OCI-LY7 (cell line): ENCODE measurements at regions not wholly inside any gene's neighbourhood (a gene's known extent, or its start where the extent isn't known, plus 50 kb on each side); places are given as distances from the start of the nearest gene placed in this dataset.

ENCODE experiments used
- EZH2phosphoT487 ChIP-seq: fragments of 200-600 bp; sonication (generic); IDR thresholded peaks from 2 replicates; pipeline ENCODE4 v1.6.1; 2018; ENCODE audit warnings: low read depth, borderline replicate concordance, mild to moderate bottlenecking, mixed run types, antibody characterized with exemption, low read length, moderate library complexity, mixed read lengths
- TF ChIP-seq, protein P1 (sequence below): fragments of 200-600 bp; sonication (generic); conservative IDR thresholded peaks from 2 replicates; pipeline ENCODE4 v1.5.1; 2014; ENCODE audit warnings: mild to moderate bottlenecking, antibody characterized with exemption, low read length, moderate library complexity, mixed read lengths

DNA sequence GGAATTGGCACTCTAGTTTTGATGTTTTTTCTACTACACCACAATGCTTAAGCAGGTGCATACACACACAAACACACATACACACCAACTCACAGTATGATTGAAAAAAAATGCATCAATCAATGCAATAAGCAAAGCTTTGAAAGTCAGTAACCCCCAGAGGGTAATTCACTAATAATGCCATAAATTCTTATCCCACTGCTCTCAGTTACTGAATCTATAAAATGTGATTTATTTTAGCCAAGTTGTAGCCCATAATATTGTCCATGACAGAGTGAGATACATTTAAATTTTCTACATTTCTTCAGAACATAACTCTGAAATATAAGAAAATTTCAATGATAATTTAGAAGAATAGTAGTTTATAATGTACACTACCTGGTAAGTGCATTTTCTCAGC is 87.9 kb downstream of the LIG4 start:
- TF ChIP-seq, protein P1, sequence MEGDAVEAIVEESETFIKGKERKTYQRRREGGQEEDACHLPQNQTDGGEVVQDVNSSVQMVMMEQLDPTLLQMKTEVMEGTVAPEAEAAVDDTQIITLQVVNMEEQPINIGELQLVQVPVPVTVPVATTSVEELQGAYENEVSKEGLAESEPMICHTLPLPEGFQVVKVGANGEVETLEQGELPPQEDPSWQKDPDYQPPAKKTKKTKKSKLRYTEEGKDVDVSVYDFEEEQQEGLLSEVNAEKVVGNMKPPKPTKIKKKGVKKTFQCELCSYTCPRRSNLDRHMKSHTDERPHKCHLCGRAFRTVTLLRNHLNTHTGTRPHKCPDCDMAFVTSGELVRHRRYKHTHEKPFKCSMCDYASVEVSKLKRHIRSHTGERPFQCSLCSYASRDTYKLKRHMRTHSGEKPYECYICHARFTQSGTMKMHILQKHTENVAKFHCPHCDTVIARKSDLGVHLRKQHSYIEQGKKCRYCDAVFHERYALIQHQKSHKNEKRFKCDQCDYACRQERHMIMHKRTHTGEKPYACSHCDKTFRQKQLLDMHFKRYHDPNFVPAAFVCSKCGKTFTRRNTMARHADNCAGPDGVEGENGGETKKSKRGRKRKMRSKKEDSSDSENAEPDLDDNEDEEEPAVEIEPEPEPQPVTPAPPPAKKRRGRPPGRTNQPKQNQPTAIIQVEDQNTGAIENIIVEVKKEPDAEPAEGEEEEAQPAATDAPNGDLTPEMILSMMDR: no peak
- no peak for TF ChIP-seq EZH2phosphoT487
